HG03457 (cell line): ENCODE measurements at regions not wholly inside any gene's neighbourhood (a gene's known extent, or its start where the extent isn't known, plus 50 kb on each side); places are given as distances from the start of the nearest gene placed in this dataset.

Experiments used
- ATAC-seq: cut with Tn5 transposase; IDR thresholded peaks from one replicate; pipeline ENCODE4 v1.9.1; 2021; ENCODE audit warnings: moderate number of reproducible peaks; ENCODE audit not compliant: unreplicated experiment

- ATAC-seq, result no peak
Measured at GRCh38 chr6:2505624-2506023, 245.1 kb downstream of the MYLK4 start.

- ATAC-seq, result no peak
Measured at GRCh38 chr6:2504495-2505064, 246.1 kb downstream of the MYLK4 start.

- no peak for ATAC-seq
Measured at GRCh38 chr6:2503816-2504494, 246.8 kb downstream of the MYLK4 start.

GRCh38 chr6:2502998-2503674, 247.6 kb downstream of the MYLK4 start:
- no peak for ATAC-seq

GRCh38 chr6:2502096-2502997, 248.4 kb downstream of the MYLK4 start:
- ATAC-seq, result no peak

GRCh38 chr6:2497922-2498623, 252.6 kb downstream of the MYLK4 start:
- ATAC-seq, result no peak

GRCh38 chr6:2496291-2496690, 250.9 kb upstream of the GMDS start:
- ATAC-seq, result no peak

GRCh38 chr6:2492686-2493523, 247.5 kb upstream of the GMDS start:
- no peak for ATAC-seq

GRCh38 chr6:2491137-2491536, 245.7 kb upstream of the GMDS start:
- no peak for ATAC-seq

GRCh38 chr6:2488578-2488977, 243.2 kb upstream of the GMDS start:
- no peak for ATAC-seq

GRCh38 chr6:2485116-2485515, 239.7 kb upstream of the GMDS start:
- no peak for ATAC-seq

GRCh38 chr6:2482773-2483172, 237.4 kb upstream of the GMDS start:
- no peak for ATAC-seq

- ATAC-seq, result no peak
Measured at GRCh38 chr6:2481307-2481706, 235.9 kb upstream of the GMDS start.

GRCh38 chr6:2480267-2480966, 235.0 kb upstream of the GMDS start:
- no peak for ATAC-seq

GRCh38 chr6:2478200-2478599, 232.8 kb upstream of the GMDS start:
- ATAC-seq, result no peak

- ATAC-seq, result no peak
Measured at GRCh38 chr6:2477666-2478065, 232.3 kb upstream of the GMDS start.

- ATAC-seq, result no peak
Measured at GRCh38 chr6:2477250-2477649, 231.8 kb upstream of the GMDS start.

GRCh38 chr6:2476376-2476775, 231.0 kb upstream of the GMDS start:
- ATAC-seq, result no peak

GRCh38 chr6:2471472-2471871, 226.1 kb upstream of the GMDS start:
- no peak for ATAC-seq
